Keratinocyte (primary cell): ENCODE measurements at regions not wholly inside any gene's neighbourhood (a gene's known extent, or its start where the extent isn't known, plus 50 kb on each side); places are given as distances from the start of the nearest gene placed in this dataset.

Experiments
- DNase-seq: peaks from one replicate; pipeline ENCODE4 v3.0.0-alpha.2; 2011; ENCODE audit warnings: low read depth, missing footprints, low spot score
- FAIRE-seq: peaks from 2 replicates; lab custom pipeline; 2011; peaks lifted over from hg19 to GRCh38; lab: Jason Lieb, UNC
- H2AFZ ChIP-seq: 2 replicates; pipeline ENCODE4 v1.6.0; 2012; ENCODE audit warnings: low read length, control low read depth, inconsistent platforms; ENCODE audit not compliant: control insufficient read depth
- H3K27ac ChIP-seq: 2 replicates; pipeline ENCODE4 v1.5.1; 2011; ENCODE audit warnings: low read length; ENCODE audit not compliant: control insufficient read depth, insufficient read depth
- H3K27me3 ChIP-seq: 3 replicates; pipeline ENCODE4 v1.6.0; 2011; ENCODE audit warnings: low read length; ENCODE audit not compliant: control insufficient read depth, insufficient read depth; ENCODE audit errors: extremely low read depth
- H3K36me3 ChIP-seq, 2 experiments: 2 replicates in 1 of 2; 3 replicates in 1 of 2; pipeline ENCODE4 v1.5.1; 2011; ENCODE audit warnings: low read length in 2 of 2, mild to moderate bottlenecking in 1 of 2; ENCODE audit not compliant: control insufficient read depth in 2 of 2, insufficient read depth in 2 of 2; ENCODE audit errors: extremely low read depth in 1 of 2
- H3K4me1 ChIP-seq: 3 replicates; pipeline ENCODE4 v1.5.1; 2011; ENCODE audit warnings: low read length; ENCODE audit not compliant: control insufficient read depth, insufficient read depth; ENCODE audit errors: extremely low read depth
- H3K4me2 ChIP-seq: 3 replicates; pipeline ENCODE4 v1.6.0; 2011; ENCODE audit warnings: low read depth, low read length; ENCODE audit not compliant: control insufficient read depth, insufficient read depth; ENCODE audit errors: extremely low read depth
- H3K4me3 ChIP-seq, 3 experiments: fragments of 200-600 bp in 1 of 3; sonication (generic) in 1 of 3; 2 replicates in 2 of 3; 3 replicates in 1 of 3; pipeline ENCODE4 v1.5.1; 2011 to 2016; ENCODE audit warnings: low read length in 3 of 3, mild to moderate bottlenecking in 3 of 3, control low read depth in 2 of 3, inconsistent platforms in 1 of 3, low read depth in 1 of 3, mixed read lengths in 1 of 3, mixed run types in 1 of 3, moderate library complexity in 1 of 3; ENCODE audit not compliant: control insufficient read depth in 2 of 3, insufficient read depth in 2 of 3; ENCODE audit errors: extremely low read depth in 1 of 3
- H3K79me2 ChIP-seq: 2 replicates; pipeline ENCODE4 v1.6.0; 2012; ENCODE audit warnings: low read length; ENCODE audit not compliant: control insufficient read depth, insufficient read depth
- H3K9ac ChIP-seq: 3 replicates; pipeline ENCODE4 v1.6.0; 2011; ENCODE audit warnings: low read length; ENCODE audit not compliant: control insufficient read depth, insufficient read depth; ENCODE audit errors: extremely low read depth
- H3K9me1 ChIP-seq: 3 replicates; pipeline ENCODE4 v1.6.0; 2011; ENCODE audit warnings: low read length; ENCODE audit not compliant: control insufficient read depth, insufficient read depth; ENCODE audit errors: extremely low read depth
- H3K9me3 ChIP-seq: 2 replicates; pipeline ENCODE4 v1.5.1; 2012; ENCODE audit warnings: low read depth, low read length; ENCODE audit not compliant: control insufficient read depth
- H4K20me1 ChIP-seq: 3 replicates; pipeline ENCODE4 v1.6.0; 2011; ENCODE audit warnings: low read length; ENCODE audit not compliant: control insufficient read depth, insufficient read depth; ENCODE audit errors: extremely low read depth
- EZH2 ChIP-seq: IDR thresholded peaks from one replicate; pipeline ENCODE4 v1.6.1; 2012; ENCODE audit warnings: inconsistent platforms, mild to moderate bottlenecking, low read length, moderate library complexity
- dilution Hi-C: fragments of 300-500 bp; cut with MboI; formaldehyde crosslinking; loops from one replicate; pipeline ENCODE4 v1.7.0; 2020; ENCODE audit warnings: low sequenced_read_pairs; ENCODE audit not compliant: extremely low pct_ligation_motif_present
- TF ChIP-seq, protein P1 (sequence below), 3 experiments: IDR thresholded peaks in 1 of 3; conservative IDR thresholded peaks in 1 of 3; optimal IDR thresholded peaks in 1 of 3; 2 replicates in 2 of 3; 3 replicates in 1 of 3; pipeline versions ENCODE3 to v1.5.1; 2011; ENCODE audit warnings: low read length in 3 of 3, mild to moderate bottlenecking in 3 of 3, moderate library complexity in 2 of 3, control low read depth in 1 of 3, inconsistent platforms in 1 of 3; ENCODE audit not compliant: insufficient read depth in 2 of 3; ENCODE audit errors: extremely low read depth in 1 of 3

DNA sequence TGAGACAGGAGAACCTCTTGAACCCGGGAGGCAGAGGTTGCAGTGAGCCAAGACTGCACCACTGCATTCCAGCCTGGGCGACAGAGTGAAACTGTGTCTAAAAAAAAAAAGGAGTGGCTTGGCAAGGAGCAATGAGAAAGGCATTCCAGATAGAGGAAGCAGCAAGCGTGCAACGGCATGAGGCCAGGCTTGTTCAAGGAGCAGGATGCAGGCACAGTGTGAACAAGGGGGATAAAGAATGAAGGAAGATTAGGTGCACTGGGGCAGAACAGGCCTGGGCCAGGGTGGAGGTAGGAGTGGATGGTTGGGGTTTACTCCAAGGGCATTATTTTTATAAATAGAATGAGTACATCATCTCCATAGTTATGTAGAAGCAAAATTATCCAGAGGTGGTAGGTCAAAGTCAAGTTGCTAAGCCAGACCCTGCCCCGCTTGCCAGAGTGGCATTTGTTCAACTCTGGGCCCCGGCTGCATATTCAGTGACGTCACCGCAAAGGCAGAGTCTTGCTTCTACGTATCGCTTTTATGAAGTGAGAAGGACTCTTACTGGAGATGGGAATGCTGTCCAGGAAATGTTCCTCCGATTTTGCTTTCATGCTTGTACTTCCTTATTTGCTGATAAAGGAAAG is 100.2 kb downstream of the KATNIP start:
- peaks cover 2% of the 10 kb centered on the region for H3K4me1 ChIP-seq
- no peaks in the 10 kb centered on the region for H3K9me1 ChIP-seq
- peaks cover 0 to 10% of the 10 kb centered on the region in 2 experiments for H3K36me3 ChIP-seq
- no peak for TF ChIP-seq EZH2
- TF ChIP-seq, protein P1, sequence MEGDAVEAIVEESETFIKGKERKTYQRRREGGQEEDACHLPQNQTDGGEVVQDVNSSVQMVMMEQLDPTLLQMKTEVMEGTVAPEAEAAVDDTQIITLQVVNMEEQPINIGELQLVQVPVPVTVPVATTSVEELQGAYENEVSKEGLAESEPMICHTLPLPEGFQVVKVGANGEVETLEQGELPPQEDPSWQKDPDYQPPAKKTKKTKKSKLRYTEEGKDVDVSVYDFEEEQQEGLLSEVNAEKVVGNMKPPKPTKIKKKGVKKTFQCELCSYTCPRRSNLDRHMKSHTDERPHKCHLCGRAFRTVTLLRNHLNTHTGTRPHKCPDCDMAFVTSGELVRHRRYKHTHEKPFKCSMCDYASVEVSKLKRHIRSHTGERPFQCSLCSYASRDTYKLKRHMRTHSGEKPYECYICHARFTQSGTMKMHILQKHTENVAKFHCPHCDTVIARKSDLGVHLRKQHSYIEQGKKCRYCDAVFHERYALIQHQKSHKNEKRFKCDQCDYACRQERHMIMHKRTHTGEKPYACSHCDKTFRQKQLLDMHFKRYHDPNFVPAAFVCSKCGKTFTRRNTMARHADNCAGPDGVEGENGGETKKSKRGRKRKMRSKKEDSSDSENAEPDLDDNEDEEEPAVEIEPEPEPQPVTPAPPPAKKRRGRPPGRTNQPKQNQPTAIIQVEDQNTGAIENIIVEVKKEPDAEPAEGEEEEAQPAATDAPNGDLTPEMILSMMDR (optimal IDR thresholded peaks at IDR 0.05 in 1 of 3, IDR thresholded peaks at IDR 0.05 in 1 of 3, conservative IDR thresholded peaks at IDR 0.05 in 1 of 3; ENCODE audit: extremely low read depth in 1 of 3, insufficient read depth in 2 of 3, low read length in 3 of 3): no peak
- H3K9ac ChIP-seq: no peak overlapping the region
- H3K27ac ChIP-seq: no peak overlapping the region
- H4K20me1 ChIP-seq: no peaks in the 10 kb centered on the region
- no peak for FAIRE-seq
- H3K27me3 ChIP-seq: no peaks in the 10 kb centered on the region
- H2AFZ ChIP-seq: no peak overlapping the region
- no peak overlapping the region for H3K4me2 ChIP-seq
- H3K79me2 ChIP-seq: no peaks in the 10 kb centered on the region
- no peak for DNase-seq
- dilution Hi-C loops: no loop called here
- no peak overlapping the region for H3K4me3 ChIP-seq
- H3K9me3 ChIP-seq: no peaks in the 10 kb centered on the region

DNA sequence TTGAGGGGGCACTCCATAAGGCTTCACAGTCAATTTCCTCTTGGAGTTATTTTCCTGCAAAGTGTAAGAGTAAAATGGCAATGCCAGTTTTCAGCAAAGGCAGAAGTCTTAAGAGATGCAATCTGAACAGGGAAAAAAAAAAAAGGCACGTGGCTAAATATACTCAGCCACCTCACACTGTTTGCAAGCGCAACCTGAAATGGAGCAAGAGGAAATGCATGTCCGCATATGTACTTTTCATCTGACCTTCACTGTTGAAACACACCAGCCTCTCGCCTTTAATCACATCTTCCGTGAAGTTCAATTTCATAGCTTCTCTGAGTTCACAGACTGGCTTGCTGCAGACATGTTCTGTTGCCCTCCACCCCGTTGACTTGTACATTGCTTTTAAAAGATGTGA is 101.4 kb downstream of the KATNIP start:
- Histone ChIP-seq H2AFZ (no peak overlapping the region), H3K9me1 (no peaks in the 10 kb centered on the region), H3K9ac (no peak overlapping the region), H3K36me3 (peaks cover 0 to 8% of the 10 kb centered on the region in 2 experiments), H3K4me2 (no peak overlapping the region), H3K4me3 (no peak overlapping the region), H3K27ac (no peak overlapping the region), H3K9me3 (no peaks in the 10 kb centered on the region), H4K20me1 (no peaks in the 10 kb centered on the region), H3K4me1 (peaks cover 2% of the 10 kb centered on the region), H3K79me2 (no peaks in the 10 kb centered on the region), H3K27me3 (no peaks in the 10 kb centered on the region)
- DNase-seq (no peak), FAIRE-seq (no peak)
- TF ChIP-seq EZH2: no peak
- TF ChIP-seq, protein P1 (optimal IDR thresholded peaks at IDR 0.05 in 1 of 3, IDR thresholded peaks at IDR 0.05 in 1 of 3, conservative IDR thresholded peaks at IDR 0.05 in 1 of 3; ENCODE audit: extremely low read depth in 1 of 3, insufficient read depth in 2 of 3, low read length in 3 of 3): no peak
- dilution Hi-C loops: no loop called here
